ENCODE measurements at regions not wholly inside any gene's neighbourhood (a gene's known extent, or its start where the extent isn't known, plus 50 kb on each side); places are given as distances from the start of the nearest gene placed in this dataset.

DNA sequence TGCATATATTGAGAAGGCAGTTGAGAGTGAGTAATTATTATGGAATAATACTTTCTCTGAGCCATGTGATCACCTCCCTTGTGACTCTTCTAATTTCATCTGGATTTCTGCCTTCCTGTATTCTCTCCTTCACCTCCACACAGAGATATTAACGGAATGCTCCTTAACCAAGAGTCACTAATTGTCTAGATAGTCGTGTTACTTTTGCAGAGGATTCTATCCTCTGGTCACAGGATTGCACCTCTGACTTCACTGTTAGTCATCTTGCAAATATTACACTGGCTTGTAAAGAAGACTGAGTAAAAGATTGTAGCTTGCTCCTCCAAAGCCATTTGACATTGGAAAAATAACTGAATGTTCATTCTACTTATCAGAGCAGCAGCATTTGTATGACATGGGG lies 160.9 kb downstream of the SH2D1A start:
- H3K27me3 ChIP-seq (ENCODE audit: insufficient read depth, low read length): no peaks in the 10 kb centered on the region
- H4K20me1 ChIP-seq (ENCODE audit: insufficient read depth, low read length): no peaks in the 10 kb centered on the region
- H3K9me3 ChIP-seq (ENCODE audit: low read length): no peaks in the 10 kb centered on the region
- no peaks in the 10 kb centered on the region for H3K79me2 ChIP-seq (ENCODE audit: insufficient read depth, low read length)
- no peaks in the 10 kb centered on the region for H3F3A ChIP-seq (ENCODE audit: insufficient read depth, low read length)
- H3K27ac ChIP-seq (ENCODE audit: low read depth, low read length, poor library complexity, severe bottlenecking): no peak overlapping the region
- H3K9me2 ChIP-seq (ENCODE audit: low read depth, low read length): no peaks in the 10 kb centered on the region
- TF ChIP-seq, protein P1, sequence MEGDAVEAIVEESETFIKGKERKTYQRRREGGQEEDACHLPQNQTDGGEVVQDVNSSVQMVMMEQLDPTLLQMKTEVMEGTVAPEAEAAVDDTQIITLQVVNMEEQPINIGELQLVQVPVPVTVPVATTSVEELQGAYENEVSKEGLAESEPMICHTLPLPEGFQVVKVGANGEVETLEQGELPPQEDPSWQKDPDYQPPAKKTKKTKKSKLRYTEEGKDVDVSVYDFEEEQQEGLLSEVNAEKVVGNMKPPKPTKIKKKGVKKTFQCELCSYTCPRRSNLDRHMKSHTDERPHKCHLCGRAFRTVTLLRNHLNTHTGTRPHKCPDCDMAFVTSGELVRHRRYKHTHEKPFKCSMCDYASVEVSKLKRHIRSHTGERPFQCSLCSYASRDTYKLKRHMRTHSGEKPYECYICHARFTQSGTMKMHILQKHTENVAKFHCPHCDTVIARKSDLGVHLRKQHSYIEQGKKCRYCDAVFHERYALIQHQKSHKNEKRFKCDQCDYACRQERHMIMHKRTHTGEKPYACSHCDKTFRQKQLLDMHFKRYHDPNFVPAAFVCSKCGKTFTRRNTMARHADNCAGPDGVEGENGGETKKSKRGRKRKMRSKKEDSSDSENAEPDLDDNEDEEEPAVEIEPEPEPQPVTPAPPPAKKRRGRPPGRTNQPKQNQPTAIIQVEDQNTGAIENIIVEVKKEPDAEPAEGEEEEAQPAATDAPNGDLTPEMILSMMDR (IDR thresholded peaks at IDR 0.05; ENCODE audit: low read length): no peak
- no peak for TF ChIP-seq EZH2 (IDR thresholded peaks at IDR 0.05; ENCODE audit: borderline replicate concordance, low read length)
- H3K4me1 ChIP-seq (ENCODE audit: insufficient read depth, low read length, severe bottlenecking): no peaks in the 10 kb centered on the region
- H3K4me2 ChIP-seq (ENCODE audit: low read length): no peak overlapping the region
- no peak overlapping the region for H3K9ac ChIP-seq (ENCODE audit: low read length)
- no peak overlapping the region for H2AFZ ChIP-seq (ENCODE audit: low read length)
- H3K36me3 ChIP-seq (ENCODE audit: insufficient read depth, low read length): no peaks in the 10 kb centered on the region
- no peak overlapping the region for H3K4me3 ChIP-seq (ENCODE audit: low read depth, low read length, poor library complexity, severe bottlenecking)

- H3K4me3 ChIP-seq (ENCODE audit: low read depth, low read length, poor library complexity, severe bottlenecking): no peak overlapping the region
- no peaks in the 10 kb centered on the region for H3K36me3 ChIP-seq (ENCODE audit: insufficient read depth, low read length)
- no peaks in the 10 kb centered on the region for H3K9me2 ChIP-seq (ENCODE audit: low read depth, low read length)
- no peaks in the 10 kb centered on the region for H4K20me1 ChIP-seq (ENCODE audit: insufficient read depth, low read length)
- no peak overlapping the region for H2AFZ ChIP-seq (ENCODE audit: low read length)
- H3K4me1 ChIP-seq (ENCODE audit: insufficient read depth, low read length, severe bottlenecking): no peaks in the 10 kb centered on the region
- H3K27ac ChIP-seq (ENCODE audit: low read depth, low read length, poor library complexity, severe bottlenecking): no peak overlapping the region
- TF ChIP-seq EZH2 (IDR thresholded peaks at IDR 0.05; ENCODE audit: borderline replicate concordance, low read length): no peak
- TF ChIP-seq, protein P1 (IDR thresholded peaks at IDR 0.05; ENCODE audit: low read length): no peak
- H3K79me2 ChIP-seq (ENCODE audit: insufficient read depth, low read length): no peaks in the 10 kb centered on the region
- no peak overlapping the region for H3K4me2 ChIP-seq (ENCODE audit: low read length)
- H3F3A ChIP-seq (ENCODE audit: insufficient read depth, low read length): no peaks in the 10 kb centered on the region
- H3K27me3 ChIP-seq (ENCODE audit: insufficient read depth, low read length): no peaks in the 10 kb centered on the region
- no peaks in the 10 kb centered on the region for H3K9me3 ChIP-seq (ENCODE audit: low read length)
- H3K9ac ChIP-seq (ENCODE audit: low read length): no peak overlapping the region
Observed at GRCh38 chrX:124518885-124519284, 172.5 kb downstream of the SH2D1A start.

DNA sequence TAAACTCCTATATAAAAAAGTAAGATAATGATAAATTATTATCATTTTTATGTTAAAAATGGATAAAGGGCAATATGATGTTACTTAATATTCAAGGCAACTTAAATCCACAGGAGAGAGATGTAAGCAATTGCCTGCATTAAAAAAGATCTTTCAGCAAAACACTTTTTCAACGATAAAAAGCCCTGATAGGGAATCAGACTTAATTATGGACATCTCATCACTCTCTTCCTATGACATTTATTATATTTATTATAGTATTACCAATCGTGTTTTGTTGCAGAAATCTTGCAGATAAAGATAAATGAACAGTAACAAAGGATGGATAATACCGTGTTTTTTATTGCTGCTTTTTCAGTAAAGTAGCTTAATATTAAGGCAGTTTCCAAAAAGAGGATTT lies 178.5 kb downstream of the SH2D1A start:
- no peaks in the 10 kb centered on the region for H3K4me1 ChIP-seq (ENCODE audit: insufficient read depth, low read length, severe bottlenecking)
- no peak overlapping the region for H3K27ac ChIP-seq (ENCODE audit: low read depth, low read length, poor library complexity, severe bottlenecking)
- H3F3A ChIP-seq (ENCODE audit: insufficient read depth, low read length): no peaks in the 10 kb centered on the region
- no peaks in the 10 kb centered on the region for H3K36me3 ChIP-seq (ENCODE audit: insufficient read depth, low read length)
- no peaks in the 10 kb centered on the region for H3K27me3 ChIP-seq (ENCODE audit: insufficient read depth, low read length)
- H3K79me2 ChIP-seq (ENCODE audit: insufficient read depth, low read length): no peaks in the 10 kb centered on the region
- H3K9ac ChIP-seq (ENCODE audit: low read length): no peak overlapping the region
- no peaks in the 10 kb centered on the region for H3K9me3 ChIP-seq (ENCODE audit: low read length)
- no peak overlapping the region for H3K4me2 ChIP-seq (ENCODE audit: low read length)
- TF ChIP-seq, protein P1 (IDR thresholded peaks at IDR 0.05; ENCODE audit: low read length): no peak
- TF ChIP-seq EZH2 (IDR thresholded peaks at IDR 0.05; ENCODE audit: borderline replicate concordance, low read length): no peak
- H3K9me2 ChIP-seq (ENCODE audit: low read depth, low read length): no peaks in the 10 kb centered on the region
- no peaks in the 10 kb centered on the region for H4K20me1 ChIP-seq (ENCODE audit: insufficient read depth, low read length)
- no peak overlapping the region for H2AFZ ChIP-seq (ENCODE audit: low read length)
- no peak overlapping the region for H3K4me3 ChIP-seq (ENCODE audit: low read depth, low read length, poor library complexity, severe bottlenecking)
